NCI-H2196 treated with DMSO at 0.1 percent for 48 hours (cell line): ENCODE measurements at regions not wholly inside any gene's neighbourhood (a gene's known extent, or its start where the extent isn't known, plus 50 kb on each side); places are given as distances from the start of the nearest gene placed in this dataset.

Source experiments
- DNase-seq: peaks from one replicate; lab custom pipeline; 2025; ENCODE audit not compliant: unreplicated experiment; lab: John Stamatoyannopoulos, UW

- DNase-seq = no peak
Measured at GRCh38 chr2:7452110-7452876, 535.1 kb downstream of the RNF144A start.

- DNase-seq = no peak
Measured at GRCh38 chr2:7454592-7454991, 537.4 kb downstream of the RNF144A start.

GRCh38 chr2:7456762-7457161, 539.5 kb downstream of the RNF144A start:
- no peak for DNase-seq

GRCh38 chr2:7458066-7458465, 540.9 kb downstream of the RNF144A start:
- no peak for DNase-seq

- DNase-seq = no peak
Measured at GRCh38 chr2:7467782-7468447, 550.7 kb downstream of the RNF144A start.

GRCh38 chr2:7468448-7468828, 551.2 kb downstream of the RNF144A start:
- no peak for DNase-seq

- DNase-seq = no peak
Measured at GRCh38 chr2:7468955-7469354, 551.7 kb downstream of the RNF144A start.

GRCh38 chr2:7471185-7471584, 554.0 kb downstream of the RNF144A start:
- DNase-seq = no peak

GRCh38 chr2:7472465-7472864, 555.3 kb downstream of the RNF144A start:
- no peak for DNase-seq

- no peak for DNase-seq
Measured at GRCh38 chr2:7473135-7473771, 556.0 kb downstream of the RNF144A start.

GRCh38 chr2:7476371-7476770, 559.2 kb downstream of the RNF144A start:
- no peak for DNase-seq

- no peak for DNase-seq
Measured at GRCh38 chr2:7479603-7480002, 562.4 kb downstream of the RNF144A start.

- no peak for DNase-seq
Measured at GRCh38 chr2:7480431-7480830, 563.2 kb downstream of the RNF144A start.

- no peak for DNase-seq
Measured at GRCh38 chr2:7490672-7491071, 573.5 kb downstream of the RNF144A start.

- no peak for DNase-seq
Measured at GRCh38 chr2:7492719-7493118, 575.5 kb downstream of the RNF144A start.

GRCh38 chr2:7497178-7497577, 580.0 kb downstream of the RNF144A start:
- no peak for DNase-seq

GRCh38 chr2:7499018-7499417, 581.8 kb downstream of the RNF144A start:
- no peak for DNase-seq

GRCh38 chr2:7502336-7502735, 585.1 kb downstream of the RNF144A start:
- no peak for DNase-seq

GRCh38 chr2:7508296-7508943, 591.2 kb downstream of the RNF144A start:
- DNase-seq = no peak

- no peak for DNase-seq
Measured at GRCh38 chr2:7510353-7510752, 593.1 kb downstream of the RNF144A start.

GRCh38 chr2:7513834-7514233, 596.6 kb downstream of the RNF144A start:
- DNase-seq = no peak

GRCh38 chr2:7515327-7515726, 598.1 kb downstream of the RNF144A start:
- no peak for DNase-seq
